RPMI7951 (cell line): ENCODE measurements at regions not wholly inside any gene's neighbourhood (a gene's known extent, or its start where the extent isn't known, plus 50 kb on each side); places are given as distances from the start of the nearest gene placed in this dataset.

Experiments used
- DNase-seq: peaks from one replicate; pipeline ENCODE4 v3.0.0-alpha.2; 2012; ENCODE audit warnings: low read depth

- DNase-seq: no peak
These were observed 132.2 kb upstream of the NPVF start for GRCh38 chr7:25360451-25360850.

- no peak for DNase-seq
These were observed 133.1 kb upstream of the NPVF start for GRCh38 chr7:25361387-25361786.

- no peak for DNase-seq
These were observed 133.6 kb upstream of the NPVF start for GRCh38 chr7:25361863-25362262.

- DNase-seq: no peak
These were observed 140.4 kb upstream of the NPVF start for GRCh38 chr7:25368599-25369201.

GRCh38 chr7:25369786-25370185, 141.5 kb upstream of the NPVF start:
- no peak for DNase-seq

GRCh38 chr7:25371972-25372371, 143.7 kb upstream of the NPVF start:
- DNase-seq: no peak

GRCh38 chr7:25375805-25376600, 147.7 kb upstream of the NPVF start:
- no peak for DNase-seq

GRCh38 chr7:25379351-25380300, 151.3 kb upstream of the NPVF start:
- DNase-seq: no peak

- no peak for DNase-seq
These were observed 153.7 kb upstream of the NPVF start for GRCh38 chr7:25381818-25382589.

GRCh38 chr7:25382869-25383268, 154.6 kb upstream of the NPVF start:
- no peak for DNase-seq

GRCh38 chr7:25383402-25383801, 155.1 kb upstream of the NPVF start:
- no peak for DNase-seq

GRCh38 chr7:25384788-25385505, 156.7 kb upstream of the NPVF start:
- no peak for DNase-seq

- no peak for DNase-seq
These were observed 157.3 kb upstream of the NPVF start for GRCh38 chr7:25385506-25386136.

- DNase-seq: no peak
These were observed 158.0 kb upstream of the NPVF start for GRCh38 chr7:25386311-25386744.

GRCh38 chr7:25388681-25389080, 160.4 kb upstream of the NPVF start:
- DNase-seq: no peak

- peak; percentile 64 for DNase-seq
These were observed 161.3 kb upstream of the NPVF start for GRCh38 chr7:25389489-25390106.

- peak; percentile 31 for DNase-seq
These were observed 163.1 kb upstream of the NPVF start for GRCh38 chr7:25391295-25391861.

- no peak for DNase-seq
These were observed 163.8 kb upstream of the NPVF start for GRCh38 chr7:25391961-25392587.
